ENCODE measurements at regions not wholly inside any gene's neighbourhood (a gene's known extent, or its start where the extent isn't known, plus 50 kb on each side); places are given as distances from the start of the nearest gene placed in this dataset.

GRCh38 chrX:88378406-88378805 lies 368.6 kb upstream of the CPXCR1 start:
- H3K27ac ChIP-seq (ENCODE audit: low read depth, low read length, poor library complexity, severe bottlenecking): no peak overlapping the region
- H3K4me1 ChIP-seq (ENCODE audit: insufficient read depth, low read length, poor library complexity, severe bottlenecking): no peaks in the 10 kb centered on the region
- H3K9me2 ChIP-seq (ENCODE audit: insufficient read depth, low read length): no peaks in the 10 kb centered on the region
- no peaks in the 10 kb centered on the region for H3K9me3 ChIP-seq (ENCODE audit: low read length)
- no peak for DNase-seq (ENCODE audit: low spot score)
- H2AFZ ChIP-seq (ENCODE audit: low read length): no peak overlapping the region
- no peaks in the 10 kb centered on the region for H3K79me2 ChIP-seq (ENCODE audit: insufficient read depth, low read depth, low read length)
- TF ChIP-seq CTCF (conservative IDR thresholded peaks at IDR 0.05; ENCODE audit: low read length) (no peak), EZH2phosphoT487 (IDR thresholded peaks at IDR 0.05; ENCODE audit: borderline replicate concordance, low read depth, low read length) (no peak)
- H4K20me1 ChIP-seq (ENCODE audit: insufficient read depth, low read length): no peaks in the 10 kb centered on the region
- H3K36me3 ChIP-seq (ENCODE audit: insufficient read depth, low read length): no peaks in the 10 kb centered on the region
- no TSS peak for BruUV-seq (replicated peaks)
- intact Hi-C loops (cut with micrococcal nuclease; ENCODE audit: unreplicated experiment): no loop called here
- H3K4me3 ChIP-seq (ENCODE audit: low read depth, low read length, poor library complexity, severe bottlenecking): no peak overlapping the region
- CTCF ChIA-PET (ENCODE audit: unreplicated experiment): no interaction called here
- POLR2A ChIA-PET: interaction anchor here (0.7 kb wide), 1 partner anchor 14 kb away, joined by 3 read pairs; no protein-coding TSS in a partner anchor
- H3K4me2 ChIP-seq (ENCODE audit: low read length): no peak overlapping the region

- POLR2A ChIA-PET: no interaction called here
- Histone ChIP-seq H3K4me1 (ENCODE audit: insufficient read depth, low read length, poor library complexity, severe bottlenecking) (no peaks in the 10 kb centered on the region), H3K9me3 (ENCODE audit: low read length) (no peaks in the 10 kb centered on the region), H2AFZ (ENCODE audit: low read length) (no peak overlapping the region), H3K9me2 (ENCODE audit: insufficient read depth, low read length) (no peaks in the 10 kb centered on the region), H3K4me3 (ENCODE audit: low read depth, low read length, poor library complexity, severe bottlenecking) (no peak overlapping the region), H3K27ac (ENCODE audit: low read depth, low read length, poor library complexity, severe bottlenecking) (no peak overlapping the region), H3K36me3 (ENCODE audit: insufficient read depth, low read length) (no peaks in the 10 kb centered on the region), H4K20me1 (ENCODE audit: insufficient read depth, low read length) (no peaks in the 10 kb centered on the region), H3K79me2 (ENCODE audit: insufficient read depth, low read depth, low read length) (no peaks in the 10 kb centered on the region), H3K4me2 (ENCODE audit: low read length) (no peak overlapping the region)
- intact Hi-C loops (cut with micrococcal nuclease; ENCODE audit: unreplicated experiment): no loop called here
- BruUV-seq (replicated peaks): no TSS peak
- TF ChIP-seq CTCF (conservative IDR thresholded peaks at IDR 0.05; ENCODE audit: low read length) (no peak), EZH2phosphoT487 (IDR thresholded peaks at IDR 0.05; ENCODE audit: borderline replicate concordance, low read depth, low read length) (no peak)
- CTCF ChIA-PET (ENCODE audit: unreplicated experiment): no interaction called here
- DNase-seq (ENCODE audit: low spot score): no peak
Measured at GRCh38 chrX:88397551-88397950, 349.5 kb upstream of the CPXCR1 start.

DNA sequence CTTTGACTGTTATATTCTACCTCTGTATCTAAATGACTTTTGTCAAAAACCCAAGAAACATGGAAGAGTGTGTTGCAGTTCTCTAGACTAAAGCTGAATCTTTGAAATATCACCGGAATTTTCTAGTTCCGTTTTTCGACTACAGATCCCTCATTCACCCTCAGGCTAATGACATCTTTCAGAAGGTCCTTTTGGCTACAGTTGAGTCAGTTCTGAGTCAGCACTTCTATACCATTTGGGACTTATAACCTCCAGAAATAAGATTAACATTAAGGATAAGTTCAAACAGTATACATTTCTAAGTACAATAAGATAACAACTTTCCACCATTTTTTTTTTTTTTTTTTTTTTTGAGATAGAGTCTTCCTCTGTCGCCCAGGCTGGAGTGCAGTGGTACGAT lies 331.0 kb upstream of the CPXCR1 start:
- no peak overlapping the region for H2AFZ ChIP-seq (ENCODE audit: low read length)
- H4K20me1 ChIP-seq (ENCODE audit: insufficient read depth, low read length): no peaks in the 10 kb centered on the region
- H3K4me2 ChIP-seq (ENCODE audit: low read length): no peak overlapping the region
- no peaks in the 10 kb centered on the region for H3K79me2 ChIP-seq (ENCODE audit: insufficient read depth, low read depth, low read length)
- H3K36me3 ChIP-seq (ENCODE audit: insufficient read depth, low read length): no peaks in the 10 kb centered on the region
- no TSS peak for BruUV-seq (replicated peaks)
- CTCF ChIA-PET (ENCODE audit: unreplicated experiment): no interaction called here
- H3K9me2 ChIP-seq (ENCODE audit: insufficient read depth, low read length): no peaks in the 10 kb centered on the region
- H3K9me3 ChIP-seq (ENCODE audit: low read length): no peaks in the 10 kb centered on the region
- intact Hi-C loops (cut with micrococcal nuclease; ENCODE audit: unreplicated experiment): no loop called here
- H3K4me3 ChIP-seq (ENCODE audit: low read depth, low read length, poor library complexity, severe bottlenecking): no peak overlapping the region
- H3K4me1 ChIP-seq (ENCODE audit: insufficient read depth, low read length, poor library complexity, severe bottlenecking): no peaks in the 10 kb centered on the region
- no peak overlapping the region for H3K27ac ChIP-seq (ENCODE audit: low read depth, low read length, poor library complexity, severe bottlenecking)
- POLR2A ChIA-PET: no interaction called here
- DNase-seq (ENCODE audit: low spot score): no peak
- TF ChIP-seq EZH2phosphoT487 (IDR thresholded peaks at IDR 0.05; ENCODE audit: borderline replicate concordance, low read depth, low read length): no peak
- TF ChIP-seq CTCF (conservative IDR thresholded peaks at IDR 0.05; ENCODE audit: low read length): no peak

Measured in OCI-LY7 (cell line).